ENCODE measurements at regions not wholly inside any gene's neighbourhood (a gene's known extent, or its start where the extent isn't known, plus 50 kb on each side); places are given as distances from the start of the nearest gene placed in this dataset.

GRCh38 chr12:63042646-63043045 lies 107.7 kb upstream of the PPM1H start:
- TF ChIP-seq POLR2A (IDR thresholded peaks at IDR 0.05) (no peak), CTCF (IDR thresholded peaks at IDR 0.05) (no peak), EP300 (IDR thresholded peaks at IDR 0.05) (no peak)

Measured in ovary (tissue), 3 donors.